H1 (cell line): ENCODE measurements at regions not wholly inside any gene's neighbourhood (a gene's known extent, or its start where the extent isn't known, plus 50 kb on each side); places are given as distances from the start of the nearest gene placed in this dataset.

ENCODE experiments used
- CREB1 ChIP-seq: IDR thresholded peaks from 2 replicates; pipeline ENCODE4 v1.6.1; 2012; ENCODE audit warnings: inconsistent platforms
- EGR1 ChIP-seq: IDR thresholded peaks from 2 replicates; pipeline ENCODE4 v1.6.1; 2011; ENCODE audit warnings: low read depth, low read length, borderline replicate concordance
- JUN ChIP-seq: IDR thresholded peaks from 2 replicates; pipeline ENCODE4 v1.6.1; 2011; ENCODE audit warnings: low read depth, mild to moderate bottlenecking, improper control_type of control experiment, low read length
- KDM5A ChIP-seq: fragments of 200-600 bp; IDR thresholded peaks from 2 replicates; pipeline ENCODE4 v1.7.1; 2012; ENCODE audit warnings: mild to moderate bottlenecking, low read length, inconsistent platforms, mixed read lengths
- RAD21 ChIP-seq, 2 experiments: IDR thresholded peaks in 1 of 2; conservative IDR thresholded peaks in 1 of 2; 2 replicates each; pipeline ENCODE4 v1.6.1; 2011; ENCODE audit warnings: low read depth in 2 of 2, low read length in 2 of 2, improper control_type of control experiment in 1 of 2, inconsistent platforms in 1 of 2, mild to moderate bottlenecking in 1 of 2, moderate library complexity in 1 of 2
- RXRA ChIP-seq: IDR thresholded peaks from 2 replicates; pipeline ENCODE4 v1.6.1; 2011; ENCODE audit warnings: low read depth, mild to moderate bottlenecking, low read length, moderate library complexity; ENCODE audit not compliant: insufficient read depth
- SAP30 ChIP-seq: fragments of 300-600 bp; sonication (generic); IDR thresholded peaks from 2 replicates; pipeline ENCODE4 v1.7.1; 2012; ENCODE audit warnings: low read length, moderate library complexity, mild to moderate bottlenecking, inconsistent platforms; ENCODE audit not compliant: insufficient read depth, insufficient replicate concordance

GRCh38 chr14:84252706-84253105, 1277.2 kb upstream of the FLRT2 start (continued):
- TF ChIP-seq RAD21 (IDR thresholded peaks at IDR 0.05 in 1 of 2, conservative IDR thresholded peaks at IDR 0.05 in 1 of 2; ENCODE audit: low read depth in 2 of 2, low read length in 2 of 2): no peak
- TF ChIP-seq CREB1: no peak
- TF ChIP-seq RXRA: no peak
- TF ChIP-seq SAP30: no peak
- no peak for TF ChIP-seq JUN
- TF ChIP-seq KDM5A: no peak
- TF ChIP-seq EGR1: no peak
